ENCODE measurements at regions not wholly inside any gene's neighbourhood (a gene's known extent, or its start where the extent isn't known, plus 50 kb on each side); places are given as distances from the start of the nearest gene placed in this dataset.

DNA sequence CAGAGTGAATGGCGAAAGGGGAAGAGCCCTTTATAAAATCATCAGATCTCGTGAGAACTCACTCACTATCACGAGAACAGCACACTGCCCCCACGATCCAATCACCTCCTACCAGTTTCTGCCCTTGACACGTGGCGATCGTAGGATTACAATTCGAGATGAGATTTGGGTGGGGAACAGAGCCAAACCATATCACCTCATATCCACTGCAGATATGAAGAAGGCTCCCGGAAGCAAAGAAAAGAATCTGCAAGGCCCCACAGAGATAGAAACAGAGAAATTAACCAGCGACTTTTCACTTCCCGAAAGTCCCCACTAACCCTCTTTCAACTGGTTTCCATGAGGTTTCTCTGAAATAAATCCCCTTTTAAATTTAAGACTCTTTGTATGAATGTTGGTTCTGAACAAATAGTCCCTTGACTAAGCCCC is 86.2 kb upstream of the IRF2BP2 start:
- POLR2A ChIA-PET: no interaction called here
- H3K27me3 ChIP-seq (ENCODE audit: control insufficient read depth, insufficient read depth, low read length): no peaks in the 10 kb centered on the region
- no peaks in the 10 kb centered on the region for H3K36me3 ChIP-seq (ENCODE audit: control insufficient read depth, insufficient read depth, low read length)
- BruUV-seq (replicated peaks): no TSS peak
- no peak overlapping the region for H3K4me3 ChIP-seq (ENCODE audit: low read depth in 2 of 2, low read length in 2 of 2)
- ATAC-seq (no peak), DNase-seq (ENCODE audit: low read depth, low spot score) (no peak)
- no peaks in the 10 kb centered on the region for H3K9me3 ChIP-seq (ENCODE audit: control insufficient read depth, insufficient read depth, low read depth, low read length)
- in situ Hi-C loops (cut with HindIII; ENCODE audit: low pct_unique_long_range_greater_than_20kb, low sequenced_read_pairs) (no loop called here), intact Hi-C loops (cut with micrococcal nuclease; ENCODE audit: unreplicated experiment) (no loop called here)
- peak overlapping the region; percentile 3; the same call in 1 of the 2 replicates for H3K27ac ChIP-seq (ENCODE audit: low read length)
- TF ChIP-seq TCF7L2 (IDR thresholded peaks at IDR 0.05; ENCODE audit: low read depth, low read length) (no peak), POLR2AphosphoS5 (IDR thresholded peaks at IDR 0.05; ENCODE audit: low read depth, low read length) (no peak), SIN3A (IDR thresholded peaks at IDR 0.05; ENCODE audit: borderline replicate concordance, insufficient read depth, low read depth, low read length) (no peak)
- TF ChIP-seq, protein P1, sequence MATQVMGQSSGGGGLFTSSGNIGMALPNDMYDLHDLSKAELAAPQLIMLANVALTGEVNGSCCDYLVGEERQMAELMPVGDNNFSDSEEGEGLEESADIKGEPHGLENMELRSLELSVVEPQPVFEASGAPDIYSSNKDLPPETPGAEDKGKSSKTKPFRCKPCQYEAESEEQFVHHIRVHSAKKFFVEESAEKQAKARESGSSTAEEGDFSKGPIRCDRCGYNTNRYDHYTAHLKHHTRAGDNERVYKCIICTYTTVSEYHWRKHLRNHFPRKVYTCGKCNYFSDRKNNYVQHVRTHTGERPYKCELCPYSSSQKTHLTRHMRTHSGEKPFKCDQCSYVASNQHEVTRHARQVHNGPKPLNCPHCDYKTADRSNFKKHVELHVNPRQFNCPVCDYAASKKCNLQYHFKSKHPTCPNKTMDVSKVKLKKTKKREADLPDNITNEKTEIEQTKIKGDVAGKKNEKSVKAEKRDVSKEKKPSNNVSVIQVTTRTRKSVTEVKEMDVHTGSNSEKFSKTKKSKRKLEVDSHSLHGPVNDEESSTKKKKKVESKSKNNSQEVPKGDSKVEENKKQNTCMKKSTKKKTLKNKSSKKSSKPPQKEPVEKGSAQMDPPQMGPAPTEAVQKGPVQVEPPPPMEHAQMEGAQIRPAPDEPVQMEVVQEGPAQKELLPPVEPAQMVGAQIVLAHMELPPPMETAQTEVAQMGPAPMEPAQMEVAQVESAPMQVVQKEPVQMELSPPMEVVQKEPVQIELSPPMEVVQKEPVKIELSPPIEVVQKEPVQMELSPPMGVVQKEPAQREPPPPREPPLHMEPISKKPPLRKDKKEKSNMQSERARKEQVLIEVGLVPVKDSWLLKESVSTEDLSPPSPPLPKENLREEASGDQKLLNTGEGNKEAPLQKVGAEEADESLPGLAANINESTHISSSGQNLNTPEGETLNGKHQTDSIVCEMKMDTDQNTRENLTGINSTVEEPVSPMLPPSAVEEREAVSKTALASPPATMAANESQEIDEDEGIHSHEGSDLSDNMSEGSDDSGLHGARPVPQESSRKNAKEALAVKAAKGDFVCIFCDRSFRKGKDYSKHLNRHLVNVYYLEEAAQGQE (IDR thresholded peaks at IDR 0.05; ENCODE audit: insufficient read depth in 1 of 2, low read depth in 2 of 2, low read length in 1 of 2): no peak
- TF ChIP-seq, protein P2, sequence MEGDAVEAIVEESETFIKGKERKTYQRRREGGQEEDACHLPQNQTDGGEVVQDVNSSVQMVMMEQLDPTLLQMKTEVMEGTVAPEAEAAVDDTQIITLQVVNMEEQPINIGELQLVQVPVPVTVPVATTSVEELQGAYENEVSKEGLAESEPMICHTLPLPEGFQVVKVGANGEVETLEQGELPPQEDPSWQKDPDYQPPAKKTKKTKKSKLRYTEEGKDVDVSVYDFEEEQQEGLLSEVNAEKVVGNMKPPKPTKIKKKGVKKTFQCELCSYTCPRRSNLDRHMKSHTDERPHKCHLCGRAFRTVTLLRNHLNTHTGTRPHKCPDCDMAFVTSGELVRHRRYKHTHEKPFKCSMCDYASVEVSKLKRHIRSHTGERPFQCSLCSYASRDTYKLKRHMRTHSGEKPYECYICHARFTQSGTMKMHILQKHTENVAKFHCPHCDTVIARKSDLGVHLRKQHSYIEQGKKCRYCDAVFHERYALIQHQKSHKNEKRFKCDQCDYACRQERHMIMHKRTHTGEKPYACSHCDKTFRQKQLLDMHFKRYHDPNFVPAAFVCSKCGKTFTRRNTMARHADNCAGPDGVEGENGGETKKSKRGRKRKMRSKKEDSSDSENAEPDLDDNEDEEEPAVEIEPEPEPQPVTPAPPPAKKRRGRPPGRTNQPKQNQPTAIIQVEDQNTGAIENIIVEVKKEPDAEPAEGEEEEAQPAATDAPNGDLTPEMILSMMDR (IDR thresholded peaks at IDR 0.05): no peak
- peaks cover 2% of the 10 kb centered on the region; the same call in 1 of the 2 replicates for H3K4me1 ChIP-seq (ENCODE audit: control insufficient read depth, insufficient read depth, low read length)
- CTCF ChIA-PET: no interaction called here

DNA sequence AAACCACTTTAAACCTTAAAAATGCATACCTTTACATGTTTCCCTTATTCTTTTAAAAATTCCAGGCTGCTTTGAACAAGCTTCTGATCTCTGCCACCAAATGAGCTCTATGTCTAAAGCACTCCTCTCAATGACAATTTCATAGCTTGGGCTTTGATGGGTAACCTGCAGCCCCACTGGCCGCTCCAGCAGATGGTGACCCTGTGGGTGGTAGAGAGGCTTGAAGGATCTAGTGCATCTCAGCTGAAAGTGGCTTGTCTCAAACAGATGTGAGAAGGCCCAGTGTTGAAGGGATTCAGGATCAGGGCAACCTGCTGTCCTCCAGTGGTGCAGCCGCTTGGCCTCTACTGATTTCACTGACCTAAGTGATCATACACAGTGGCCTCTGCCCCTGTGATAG is 84.7 kb upstream of the IRF2BP2 start:
- H3K9me3 ChIP-seq (ENCODE audit: control insufficient read depth, insufficient read depth, low read depth, low read length): no peaks in the 10 kb centered on the region
- no peaks in the 10 kb centered on the region for H3K27me3 ChIP-seq (ENCODE audit: control insufficient read depth, insufficient read depth, low read length)
- H3K27ac ChIP-seq (ENCODE audit: low read length): peak overlapping the region; percentile 57; the same call in 1 of the 2 replicates
- no peaks in the 10 kb centered on the region for H3K36me3 ChIP-seq (ENCODE audit: control insufficient read depth, insufficient read depth, low read length)
- DNase-seq (ENCODE audit: low read depth, low spot score) (no peak), ATAC-seq (no peak)
- no peaks in the 10 kb centered on the region for H3K4me1 ChIP-seq (ENCODE audit: control insufficient read depth, insufficient read depth, low read length)
- intact Hi-C loops (cut with micrococcal nuclease; ENCODE audit: unreplicated experiment): no loop called here
- POLR2A ChIA-PET: interaction anchor here (0.5 kb wide), 1 partner anchor 273 kb away, joined by 3 read pairs; no protein-coding TSS in a partner anchor
- no peak overlapping the region for H3K4me3 ChIP-seq (ENCODE audit: low read depth in 2 of 2, low read length in 2 of 2)
- no TSS peak for BruUV-seq (replicated peaks)
- CTCF ChIA-PET: no interaction called here
- TF ChIP-seq TCF7L2 (IDR thresholded peaks at IDR 0.05; ENCODE audit: low read depth, low read length) (no peak), SIN3A (IDR thresholded peaks at IDR 0.05; ENCODE audit: borderline replicate concordance, insufficient read depth, low read depth, low read length) (no peak), POLR2AphosphoS5 (IDR thresholded peaks at IDR 0.05; ENCODE audit: low read depth, low read length) (no peak)
- TF ChIP-seq, protein P1 (IDR thresholded peaks at IDR 0.05; ENCODE audit: insufficient read depth in 1 of 2, low read depth in 2 of 2, low read length in 1 of 2): no peak
- TF ChIP-seq, protein P2 (IDR thresholded peaks at IDR 0.05): no peak
- in situ Hi-C loops (cut with HindIII; ENCODE audit: low pct_unique_long_range_greater_than_20kb, low sequenced_read_pairs): no loop called here

Measured in Panc1 (cell line).